GM19043 (cell line): ENCODE measurements at regions not wholly inside any gene's neighbourhood (a gene's known extent, or its start where the extent isn't known, plus 50 kb on each side); places are given as distances from the start of the nearest gene placed in this dataset.
"Not testable (repeated sequence)": the region's sequence is repeated elsewhere in the genome, so short reads cannot be mapped to it uniquely, and the experiment has no call there.

Source experiments
- ATAC-seq: cut with Tn5 transposase; IDR thresholded peaks from one replicate; pipeline ENCODE4 v1.9.1; 2021; ENCODE audit warnings: low read depth; ENCODE audit not compliant: unreplicated experiment

DNA sequence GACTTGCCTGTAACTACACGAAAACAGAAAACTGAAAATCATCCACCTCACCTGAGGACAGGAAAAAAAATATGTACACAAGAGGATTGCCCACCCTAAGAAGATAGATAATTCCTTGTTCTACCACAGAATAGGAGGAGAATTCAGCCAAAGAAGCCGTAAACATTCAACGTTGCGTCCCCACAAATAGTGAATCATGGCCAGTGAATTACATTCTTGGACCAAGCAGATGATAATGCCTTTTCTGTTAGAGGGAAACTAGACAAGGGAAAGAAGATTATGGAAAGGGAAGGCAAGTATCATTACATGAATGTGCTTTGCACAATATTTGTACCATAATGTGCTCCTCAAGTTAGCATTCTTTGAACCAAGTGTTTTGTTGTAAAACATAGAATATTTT is 95.5 kb upstream of the C1QTNF7 start:
- no peak for ATAC-seq

DNA sequence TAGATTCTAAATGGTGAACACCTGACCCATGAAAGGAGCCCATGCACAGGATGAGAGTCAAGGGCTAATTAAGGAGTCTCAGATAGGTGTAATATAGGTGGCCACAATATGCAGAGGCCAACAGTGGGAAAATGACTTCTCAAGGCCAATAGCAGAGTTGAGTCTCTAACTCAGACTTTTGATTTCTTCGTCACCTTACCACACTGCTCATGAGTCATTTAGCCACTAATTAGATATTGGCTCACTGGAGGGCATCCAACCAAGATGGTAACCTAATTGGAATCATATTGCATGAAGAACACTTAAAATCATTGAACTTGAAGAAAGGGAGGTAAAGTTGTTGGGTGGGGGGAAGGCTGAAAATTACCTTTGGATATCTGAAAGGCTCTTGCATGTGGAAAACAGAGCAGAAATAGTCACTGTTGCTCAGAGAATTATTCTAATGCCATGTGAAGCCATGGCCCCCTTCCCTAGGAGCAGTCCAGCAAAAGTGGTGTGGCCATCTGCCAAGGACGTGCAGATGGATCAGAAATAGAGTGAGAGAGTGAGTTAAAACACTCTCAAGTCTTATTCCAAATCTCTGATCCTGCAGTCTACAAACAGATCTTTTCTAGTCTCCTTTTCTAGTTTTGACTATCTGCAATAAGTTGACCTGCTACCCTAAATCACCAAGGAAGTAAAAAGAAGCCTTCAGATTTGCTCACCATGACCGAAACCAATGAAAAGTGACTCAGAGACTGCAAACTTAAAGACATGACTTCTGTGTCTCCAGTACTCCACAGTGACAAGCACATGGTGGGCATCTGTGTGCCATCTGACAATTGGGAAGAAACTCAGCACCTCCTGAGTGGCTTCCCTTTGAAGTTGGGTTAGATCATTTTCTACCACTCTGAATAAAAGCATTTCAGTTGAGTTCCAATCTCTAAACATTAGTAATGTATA is 93.9 kb upstream of the C1QTNF7 start:
- ATAC-seq = no peak

DNA sequence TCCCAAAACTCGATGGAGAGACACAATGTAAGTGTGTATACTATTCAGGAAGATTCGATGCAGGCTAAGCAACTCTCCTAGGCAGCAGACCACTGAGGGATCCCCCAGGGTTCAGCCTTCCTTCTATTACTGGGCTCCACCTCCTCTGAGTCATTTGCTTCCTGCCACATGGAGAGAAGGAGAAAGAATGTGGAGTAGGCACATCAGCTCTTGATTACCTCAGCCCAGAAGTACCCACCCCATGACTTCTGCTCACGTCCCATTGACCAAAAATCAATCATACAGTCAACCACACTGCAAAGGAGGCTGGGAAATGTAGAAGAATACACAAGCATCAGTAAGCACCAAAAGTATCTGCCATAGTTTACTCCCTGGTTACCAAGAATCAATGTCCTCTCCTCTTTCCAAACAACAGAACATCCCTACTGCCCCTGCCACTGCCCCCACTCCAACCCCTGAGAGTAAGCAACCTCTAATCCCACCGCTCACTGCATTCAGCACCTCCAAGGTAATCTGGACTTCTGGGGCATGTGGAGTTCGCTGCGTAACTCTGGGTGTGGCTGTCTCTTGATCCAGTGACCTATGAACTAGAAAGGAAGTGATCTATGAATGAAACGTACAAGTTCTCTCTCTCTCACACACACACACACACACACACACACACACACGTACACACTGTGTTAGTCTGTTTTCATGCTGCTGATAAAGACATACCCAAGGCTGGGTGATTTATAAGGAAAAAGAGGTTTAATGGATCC is 91.2 kb upstream of the C1QTNF7 start:
- no peak for ATAC-seq

- not testable (repeated sequence) for ATAC-seq
Observed at GRCh38 chr4:15337168-15337657, 90.6 kb upstream of the C1QTNF7 start.

- ATAC-seq = no peak
Observed at GRCh38 chr4:15339737-15340136, 88.1 kb upstream of the C1QTNF7 start.

DNA sequence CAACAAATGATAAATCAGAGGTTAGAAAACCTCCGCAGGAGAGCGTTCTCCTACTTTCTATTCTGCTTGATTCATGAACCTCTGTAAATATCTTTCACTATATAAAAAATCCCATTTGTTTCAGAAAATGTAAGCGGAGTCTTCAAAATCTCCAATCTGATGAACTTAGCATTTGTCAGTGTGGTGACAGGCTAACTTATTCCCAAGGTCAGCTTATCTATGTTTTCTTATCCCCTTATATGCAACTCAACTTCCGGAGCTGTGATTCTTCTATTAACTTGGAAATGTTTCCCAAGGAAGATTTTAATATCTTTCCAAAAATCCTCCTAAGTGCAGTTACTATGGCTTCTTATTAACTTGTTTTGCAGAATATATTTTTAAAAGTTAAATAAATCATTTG is 87.5 kb upstream of the C1QTNF7 start:
- ATAC-seq = no peak

- ATAC-seq = no peak
Observed at GRCh38 chr4:15340902-15341732, 86.7 kb upstream of the C1QTNF7 start.

DNA sequence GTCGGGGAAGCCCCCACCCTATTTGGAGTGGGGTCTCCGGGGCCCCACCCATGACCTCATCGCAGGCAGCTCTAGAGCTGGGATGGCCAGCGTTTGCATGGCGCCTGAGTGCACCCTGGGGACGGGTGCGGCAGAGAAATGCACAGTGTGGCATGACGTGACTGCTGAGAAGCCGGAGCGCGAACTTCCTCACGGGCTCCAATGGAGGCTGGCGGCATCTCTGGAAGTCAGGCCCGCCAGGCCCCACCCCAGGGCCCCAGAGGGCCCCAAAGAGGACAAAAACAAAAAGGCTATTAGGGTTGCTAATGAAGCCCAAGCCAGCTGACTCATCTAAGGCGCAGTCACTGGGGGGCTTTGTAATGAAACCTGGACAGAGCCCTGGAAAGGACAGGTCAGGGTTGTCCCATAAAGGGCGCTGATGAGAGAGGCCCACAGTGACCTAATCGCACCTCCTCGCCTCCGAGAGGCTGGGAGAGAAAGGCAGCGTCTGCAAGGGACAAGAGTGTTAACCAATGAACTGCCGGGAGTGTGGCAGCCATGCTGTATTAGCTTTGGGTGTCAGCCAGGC is 86.0 kb upstream of the C1QTNF7 start:
- ATAC-seq = no peak

GRCh38 chr4:15343000-15343399 is 84.8 kb upstream of the C1QTNF7 start:
- no peak for ATAC-seq

DNA sequence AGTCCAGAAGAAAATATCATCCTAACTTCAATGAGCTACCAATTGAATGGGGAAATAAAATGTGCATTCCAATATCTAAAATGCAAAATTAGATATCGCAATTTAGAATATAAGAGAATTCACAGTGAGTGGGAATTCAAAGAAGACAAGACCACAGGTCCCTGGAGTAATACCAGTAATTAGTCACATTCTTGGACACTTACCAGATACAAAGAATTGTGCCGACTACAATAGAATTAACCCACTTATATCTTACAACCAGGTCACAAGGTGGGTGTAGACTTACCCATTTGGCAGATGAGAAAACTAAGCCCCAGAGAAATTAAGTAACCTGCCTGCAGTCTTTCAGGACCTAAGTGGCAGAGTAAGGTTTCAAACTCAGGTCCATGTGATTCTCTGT is 84.3 kb upstream of the C1QTNF7 start:
- ATAC-seq = no peak

- no peak for ATAC-seq
Observed at GRCh38 chr4:15344041-15344440, 83.8 kb upstream of the C1QTNF7 start.

GRCh38 chr4:15345134-15345533 is 82.7 kb upstream of the C1QTNF7 start:
- no peak for ATAC-seq

- no peak for ATAC-seq
Observed at GRCh38 chr4:15348236-15348635, 79.6 kb upstream of the C1QTNF7 start.

GRCh38 chr4:15348695-15349094 is 79.1 kb upstream of the C1QTNF7 start:
- ATAC-seq = no peak

GRCh38 chr4:15349531-15349935 is 78.3 kb upstream of the C1QTNF7 start:
- ATAC-seq = no peak

DNA sequence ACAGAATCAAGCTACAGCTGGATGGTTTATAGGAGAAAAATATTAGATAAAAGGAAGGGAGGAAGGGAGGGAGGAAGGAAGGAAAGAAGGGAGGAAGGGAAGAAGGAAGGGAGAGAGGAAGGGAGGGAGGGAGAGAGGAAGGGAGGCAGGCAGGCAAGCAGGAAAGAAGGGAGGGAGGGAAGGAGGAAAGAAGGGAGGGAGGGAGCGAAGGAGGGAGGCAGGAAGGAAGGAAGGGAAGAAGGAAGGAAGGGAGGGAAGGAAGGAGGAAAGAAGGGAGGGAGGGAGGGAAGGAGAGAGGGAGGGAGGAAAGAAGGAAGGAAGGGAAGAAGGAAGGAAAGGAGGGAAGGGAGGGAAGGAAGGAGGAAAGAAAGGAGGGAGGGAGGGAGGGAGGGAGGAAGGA is 77.9 kb upstream of the C1QTNF7 start:
- no peak for ATAC-seq

DNA sequence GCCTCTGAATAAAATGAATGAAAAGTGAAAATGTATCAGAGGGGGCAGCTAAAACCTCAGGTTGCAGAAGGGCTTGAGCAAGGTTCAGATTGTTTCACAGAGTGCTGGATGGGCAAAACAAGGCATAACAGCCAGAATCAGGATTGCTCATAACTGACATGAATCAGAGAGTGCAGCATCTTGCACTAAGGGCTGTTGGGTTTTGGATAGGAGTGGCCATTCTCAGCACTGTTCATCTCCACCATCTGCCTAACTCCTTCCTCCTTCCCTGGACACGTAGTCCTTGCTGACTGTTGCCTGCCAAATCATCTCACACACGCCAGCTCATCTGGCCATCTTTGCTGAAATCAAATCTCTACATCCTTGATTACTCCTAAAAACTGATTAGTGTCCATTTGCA is 75.3 kb upstream of the C1QTNF7 start:
- ATAC-seq = no peak

DNA sequence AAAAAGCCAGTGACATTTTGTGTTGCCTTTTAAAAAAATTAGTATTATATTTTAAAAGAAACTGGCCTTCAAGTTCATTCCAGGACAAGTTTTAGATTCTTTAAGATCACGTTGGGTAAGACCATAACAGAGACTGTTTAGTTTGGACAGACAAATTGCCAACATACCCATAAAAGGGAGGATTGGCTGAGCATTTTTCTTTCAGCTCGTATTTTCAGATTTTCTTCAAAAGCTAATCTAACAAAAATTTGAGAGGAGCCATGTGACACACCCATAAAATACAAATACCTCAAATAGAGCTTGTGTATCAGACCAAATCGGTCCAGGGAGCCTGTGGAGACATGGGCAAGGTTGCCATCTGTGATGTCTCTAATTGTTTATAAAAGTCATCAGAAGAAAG is 74.6 kb upstream of the C1QTNF7 start:
- no peak for ATAC-seq

DNA sequence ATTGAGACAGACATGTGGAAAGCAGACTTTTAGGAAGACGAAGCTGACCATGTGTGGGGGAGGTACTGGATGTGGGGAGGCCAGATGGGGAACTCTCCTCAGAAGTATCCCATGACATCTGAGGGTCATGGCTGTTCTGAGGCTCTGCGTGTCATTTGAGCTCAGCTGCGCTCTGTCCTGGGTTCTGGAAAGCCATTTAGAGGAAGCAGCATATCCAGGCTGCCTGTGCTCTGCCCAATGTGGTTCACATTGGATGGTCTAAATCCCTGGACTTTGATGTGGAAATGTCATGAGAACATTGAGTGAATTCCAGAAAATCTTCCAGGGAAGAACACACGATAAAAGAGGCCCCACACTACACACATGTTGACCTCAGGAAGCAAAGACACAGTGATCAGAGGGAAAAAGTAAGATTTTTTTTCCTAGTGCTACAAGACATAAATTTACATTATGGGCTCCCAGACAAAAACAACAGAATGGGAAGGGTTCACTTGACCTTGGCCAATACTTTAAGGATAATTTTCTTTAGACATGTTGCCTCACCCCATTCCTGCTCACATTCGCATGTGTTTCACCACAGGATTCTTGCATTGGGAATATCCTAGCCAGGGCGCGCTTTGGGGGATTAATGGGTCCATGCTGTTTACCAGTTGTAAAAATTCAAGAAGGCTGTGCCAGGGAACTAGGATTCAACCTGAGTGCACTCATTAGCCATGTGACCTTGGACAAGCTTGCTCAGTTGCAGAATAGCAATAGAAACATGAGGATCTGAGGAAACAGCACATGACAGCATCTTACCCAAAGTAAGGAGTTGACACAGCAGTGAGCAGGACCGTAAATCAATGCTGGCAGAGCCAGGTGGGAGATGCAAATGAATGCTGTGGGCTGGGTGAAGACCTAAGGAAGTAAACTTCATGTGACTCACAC is 73.2 kb upstream of the C1QTNF7 start:
- no peak for ATAC-seq
